GM19035 (cell line): ENCODE measurements at regions not wholly inside any gene's neighbourhood (a gene's known extent, or its start where the extent isn't known, plus 50 kb on each side); places are given as distances from the start of the nearest gene placed in this dataset.

ENCODE experiments used
- ATAC-seq: cut with Tn5 transposase; IDR thresholded peaks from one replicate; pipeline ENCODE4 v1.9.1; 2021; ENCODE audit not compliant: unreplicated experiment

DNA sequence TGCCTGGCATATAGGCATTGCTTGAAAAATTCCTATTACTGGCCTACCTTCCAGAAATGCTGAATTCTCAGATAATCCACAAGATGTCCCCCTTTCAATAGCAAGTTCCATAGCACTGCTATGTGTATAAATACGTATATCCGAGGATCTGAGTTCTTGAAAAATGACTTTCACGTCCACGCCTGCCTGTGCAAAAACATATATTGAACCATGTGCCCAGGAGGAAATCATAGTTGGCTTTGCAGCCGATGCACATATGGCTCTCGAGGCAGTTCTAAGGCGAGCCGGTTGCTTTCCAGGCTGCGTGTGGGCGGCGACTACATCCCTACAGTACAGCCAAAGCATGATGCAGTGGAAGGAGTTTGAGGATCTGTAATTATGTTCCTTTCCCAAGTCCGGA lies 55.4 kb upstream of the ESX1 start:
- ATAC-seq: no peak

GRCh38 chrX:104309169-104309568 lies 54.4 kb upstream of the ESX1 start:
- ATAC-seq: no peak

DNA sequence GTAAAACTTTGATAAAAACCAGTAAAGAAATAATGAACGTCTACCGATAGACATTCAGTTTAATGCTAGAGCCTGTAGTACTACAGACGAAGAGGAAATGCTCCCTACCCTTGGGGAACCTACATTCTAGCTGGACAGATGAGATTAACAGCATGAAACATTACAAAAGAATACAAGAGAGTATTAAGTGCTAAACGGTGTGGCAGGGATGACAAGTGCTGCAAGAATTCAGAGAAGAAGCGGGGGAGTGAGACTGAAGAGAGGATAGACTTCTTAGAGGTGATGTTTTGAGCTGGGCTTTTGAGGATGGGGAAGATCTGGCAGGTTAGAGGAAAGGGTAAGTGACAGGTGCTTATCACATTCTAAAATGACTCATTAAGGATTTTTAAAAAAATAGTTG lies 52.6 kb upstream of the ESX1 start:
- ATAC-seq: no peak

GRCh38 chrX:104306180-104306579 lies 51.4 kb upstream of the ESX1 start:
- ATAC-seq: no peak
